Heart left ventricle (tissue), 13 donors: ENCODE measurements at regions not wholly inside any gene's neighbourhood (a gene's known extent, or its start where the extent isn't known, plus 50 kb on each side); places are given as distances from the start of the nearest gene placed in this dataset.

Experiments
- CTCF ChIP-seq, 12 donors: fragments of 200-600 bp; sonication (generic) in 4 of 12; IDR thresholded peaks; one replicate each; pipeline versions ENCODE4 v1.5.0 to v1.8.0; 2018 to 2022; ENCODE audit warnings: antibody characterized with exemption in 12 of 12, mild to moderate bottlenecking in 5 of 12
- POLR2A ChIP-seq, 2 donors: fragments of 450-650 bp; IDR thresholded peaks; one replicate each; pipeline ENCODE4 v1.6.1; 2017; ENCODE audit warnings: antibody characterized with exemption in 2 of 2, mild to moderate bottlenecking in 2 of 2, moderate library complexity in 2 of 2
- donor health status: ischemic (EF 13 %, LVEDD 7.1; RV severe dilation, severe dysfunction).
- donor health status: DM: no; HTN: yes; CAD: no.
- donor health status: DM: no; HTN: no; CAD: no.
- donor health status: ischemic (EF 25% LVEDD 6.9; RV normal size, moderate dysfunction).
- donor health status: ischemic (EF 25% LVEDD 5.7; RV mildly dilated, moderate dysfunction).
- donor health status: ischemic (EF 35%, LVEDD 5.7; RV mildly dilated, moderate dysfunction).
- donor health status: nonischemic (EF 11% LVEDD 7.7; RV severe dilation, severe dysfunction).
- donor health status: DM: yes; HTN: yes; CAD: no.
- donor health status: PGD.
- donor health status: ischemic (EF 29% LVEDD 5.4; RV normal size, mild dysfunction).
- donor health status: nonischemic (EF 23%, LVEDD 6.1; RV moderate dilation, normal function).

GRCh38 chr2:146677280-146677679 is 1167.5 kb upstream of the ACVR2A start:
- TF ChIP-seq CTCF (IDR thresholded peaks at IDR 0.05) (no peak), POLR2A (IDR thresholded peaks at IDR 0.05) (no peak)
